DND-41 (cell line): ENCODE measurements at regions not wholly inside any gene's neighbourhood (a gene's known extent, or its start where the extent isn't known, plus 50 kb on each side); places are given as distances from the start of the nearest gene placed in this dataset.
"Not testable (repeated sequence)": the region's sequence is repeated elsewhere in the genome, so short reads cannot be mapped to it uniquely, and the experiment has no call there.

ENCODE experiments used
- EZH2 ChIP-seq: IDR thresholded peaks from 3 replicates; pipeline ENCODE4 v1.6.1; 2012; ENCODE audit warnings: borderline replicate concordance, low read depth, mild to moderate bottlenecking, moderate library complexity, low read length, inconsistent platforms; ENCODE audit not compliant: severe bottlenecking
- TF ChIP-seq, protein P1 (sequence below): IDR thresholded peaks from 2 replicates; pipeline ENCODE4 v1.5.1; 2012; ENCODE audit warnings: borderline replicate concordance, low read length, moderate library complexity, mild to moderate bottlenecking; ENCODE audit not compliant: poor library complexity, severe bottlenecking; ENCODE audit errors: extremely low read depth

DNA sequence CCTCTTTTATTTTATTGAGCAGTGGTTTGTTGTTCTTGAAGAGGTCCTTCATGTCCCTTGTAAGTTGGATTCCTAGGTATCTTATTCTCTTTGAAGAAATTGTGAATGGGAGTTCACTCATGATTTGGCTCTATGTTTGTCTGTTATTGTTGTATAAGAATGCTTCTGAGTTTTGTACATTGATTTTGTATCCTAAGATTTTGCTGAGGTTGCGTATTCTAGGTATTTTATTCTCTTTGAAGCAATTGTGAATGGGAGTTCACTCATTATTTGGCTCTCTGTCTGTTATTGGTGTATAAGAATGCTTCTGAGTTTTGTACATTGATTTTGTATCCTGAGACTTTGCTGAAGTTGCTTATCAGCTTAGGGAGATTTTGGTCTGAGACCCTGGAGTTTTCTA, 193.5 kb upstream of the EIF1AY start:
- TF ChIP-seq, protein P1, sequence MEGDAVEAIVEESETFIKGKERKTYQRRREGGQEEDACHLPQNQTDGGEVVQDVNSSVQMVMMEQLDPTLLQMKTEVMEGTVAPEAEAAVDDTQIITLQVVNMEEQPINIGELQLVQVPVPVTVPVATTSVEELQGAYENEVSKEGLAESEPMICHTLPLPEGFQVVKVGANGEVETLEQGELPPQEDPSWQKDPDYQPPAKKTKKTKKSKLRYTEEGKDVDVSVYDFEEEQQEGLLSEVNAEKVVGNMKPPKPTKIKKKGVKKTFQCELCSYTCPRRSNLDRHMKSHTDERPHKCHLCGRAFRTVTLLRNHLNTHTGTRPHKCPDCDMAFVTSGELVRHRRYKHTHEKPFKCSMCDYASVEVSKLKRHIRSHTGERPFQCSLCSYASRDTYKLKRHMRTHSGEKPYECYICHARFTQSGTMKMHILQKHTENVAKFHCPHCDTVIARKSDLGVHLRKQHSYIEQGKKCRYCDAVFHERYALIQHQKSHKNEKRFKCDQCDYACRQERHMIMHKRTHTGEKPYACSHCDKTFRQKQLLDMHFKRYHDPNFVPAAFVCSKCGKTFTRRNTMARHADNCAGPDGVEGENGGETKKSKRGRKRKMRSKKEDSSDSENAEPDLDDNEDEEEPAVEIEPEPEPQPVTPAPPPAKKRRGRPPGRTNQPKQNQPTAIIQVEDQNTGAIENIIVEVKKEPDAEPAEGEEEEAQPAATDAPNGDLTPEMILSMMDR, result not testable (repeated sequence)
- TF ChIP-seq EZH2, result not testable (repeated sequence)
